ENCODE measurements at regions not wholly inside any gene's neighbourhood (a gene's known extent, or its start where the extent isn't known, plus 50 kb on each side); places are given as distances from the start of the nearest gene placed in this dataset.

DNA sequence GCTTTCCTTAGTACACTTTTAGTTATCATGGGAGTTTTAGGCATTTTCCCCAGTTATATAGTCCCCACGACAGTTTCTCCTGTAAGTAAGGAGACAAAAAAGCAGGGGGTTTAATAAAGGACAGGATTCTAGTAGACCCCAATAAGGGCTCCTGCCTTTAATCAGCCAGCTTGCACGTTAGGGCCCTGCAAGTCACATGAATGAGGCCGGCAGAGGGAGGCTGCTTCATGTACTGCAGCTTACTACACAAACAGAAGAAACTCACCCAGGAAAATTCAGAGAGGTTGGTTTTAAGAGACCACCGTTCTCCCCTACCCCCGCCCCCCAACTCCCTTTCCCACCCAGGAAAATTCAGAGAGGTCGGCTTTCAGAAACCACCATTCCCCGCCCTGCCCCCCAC, 229.7 kb upstream of the MOCS1 start:
- TF ChIP-seq, protein P1, sequence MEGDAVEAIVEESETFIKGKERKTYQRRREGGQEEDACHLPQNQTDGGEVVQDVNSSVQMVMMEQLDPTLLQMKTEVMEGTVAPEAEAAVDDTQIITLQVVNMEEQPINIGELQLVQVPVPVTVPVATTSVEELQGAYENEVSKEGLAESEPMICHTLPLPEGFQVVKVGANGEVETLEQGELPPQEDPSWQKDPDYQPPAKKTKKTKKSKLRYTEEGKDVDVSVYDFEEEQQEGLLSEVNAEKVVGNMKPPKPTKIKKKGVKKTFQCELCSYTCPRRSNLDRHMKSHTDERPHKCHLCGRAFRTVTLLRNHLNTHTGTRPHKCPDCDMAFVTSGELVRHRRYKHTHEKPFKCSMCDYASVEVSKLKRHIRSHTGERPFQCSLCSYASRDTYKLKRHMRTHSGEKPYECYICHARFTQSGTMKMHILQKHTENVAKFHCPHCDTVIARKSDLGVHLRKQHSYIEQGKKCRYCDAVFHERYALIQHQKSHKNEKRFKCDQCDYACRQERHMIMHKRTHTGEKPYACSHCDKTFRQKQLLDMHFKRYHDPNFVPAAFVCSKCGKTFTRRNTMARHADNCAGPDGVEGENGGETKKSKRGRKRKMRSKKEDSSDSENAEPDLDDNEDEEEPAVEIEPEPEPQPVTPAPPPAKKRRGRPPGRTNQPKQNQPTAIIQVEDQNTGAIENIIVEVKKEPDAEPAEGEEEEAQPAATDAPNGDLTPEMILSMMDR (IDR thresholded peaks at IDR 0.05; ENCODE audit: poor library complexity): no peak
- TF ChIP-seq EZH2 (IDR thresholded peaks at IDR 0.05; ENCODE audit: borderline replicate concordance): no peak
